RWPE1 (cell line): ENCODE measurements at regions not wholly inside any gene's neighbourhood (a gene's known extent, or its start where the extent isn't known, plus 50 kb on each side); places are given as distances from the start of the nearest gene placed in this dataset.

Experiments
- CTCF ChIA-PET: fragments of 350-600 bp; sonication (Branson Sonifier 250); formaldehyde crosslinking; extraction: SDS; loops from one replicate; lab custom pipeline; 2021; lab: Yijun Ruan, JAX
- POLR2A ChIA-PET: fragments of 400-600 bp; formaldehyde crosslinking; extraction: SDS; loops from one replicate; lab custom pipeline; 2020; ENCODE audit warnings: antibody characterized with exemption; ENCODE audit not compliant: low non-redundant PET; lab: Yijun Ruan, JAX
- DNase-seq: peaks from one replicate; pipeline ENCODE4 v3.0.0; 2012; ENCODE audit warnings: low spot score
- H3K27ac ChIP-seq: fragments of 450-650 bp; 2 replicates; pipeline ENCODE4 v1.5.1; 2017
- TF ChIP-seq, protein P1 (sequence below): fragments of 450-650 bp; conservative IDR thresholded peaks from 2 replicates; pipeline ENCODE4 v1.5.1; 2017; ENCODE audit warnings: low read depth, mild to moderate bottlenecking

- TF ChIP-seq, protein P1, sequence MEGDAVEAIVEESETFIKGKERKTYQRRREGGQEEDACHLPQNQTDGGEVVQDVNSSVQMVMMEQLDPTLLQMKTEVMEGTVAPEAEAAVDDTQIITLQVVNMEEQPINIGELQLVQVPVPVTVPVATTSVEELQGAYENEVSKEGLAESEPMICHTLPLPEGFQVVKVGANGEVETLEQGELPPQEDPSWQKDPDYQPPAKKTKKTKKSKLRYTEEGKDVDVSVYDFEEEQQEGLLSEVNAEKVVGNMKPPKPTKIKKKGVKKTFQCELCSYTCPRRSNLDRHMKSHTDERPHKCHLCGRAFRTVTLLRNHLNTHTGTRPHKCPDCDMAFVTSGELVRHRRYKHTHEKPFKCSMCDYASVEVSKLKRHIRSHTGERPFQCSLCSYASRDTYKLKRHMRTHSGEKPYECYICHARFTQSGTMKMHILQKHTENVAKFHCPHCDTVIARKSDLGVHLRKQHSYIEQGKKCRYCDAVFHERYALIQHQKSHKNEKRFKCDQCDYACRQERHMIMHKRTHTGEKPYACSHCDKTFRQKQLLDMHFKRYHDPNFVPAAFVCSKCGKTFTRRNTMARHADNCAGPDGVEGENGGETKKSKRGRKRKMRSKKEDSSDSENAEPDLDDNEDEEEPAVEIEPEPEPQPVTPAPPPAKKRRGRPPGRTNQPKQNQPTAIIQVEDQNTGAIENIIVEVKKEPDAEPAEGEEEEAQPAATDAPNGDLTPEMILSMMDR = no peak
- ChIA-PET CTCF (no interaction called here), POLR2A (no interaction called here)
- H3K27ac ChIP-seq = no peak overlapping the region
- no peak for DNase-seq
Observed at GRCh38 chr2:8498994-8499393, 182.9 kb upstream of the ID2 start.

GRCh38 chr2:8500124-8501054, 181.5 kb upstream of the ID2 start:
- CTCF ChIA-PET = no interaction called here
- no peak for DNase-seq

DNA sequence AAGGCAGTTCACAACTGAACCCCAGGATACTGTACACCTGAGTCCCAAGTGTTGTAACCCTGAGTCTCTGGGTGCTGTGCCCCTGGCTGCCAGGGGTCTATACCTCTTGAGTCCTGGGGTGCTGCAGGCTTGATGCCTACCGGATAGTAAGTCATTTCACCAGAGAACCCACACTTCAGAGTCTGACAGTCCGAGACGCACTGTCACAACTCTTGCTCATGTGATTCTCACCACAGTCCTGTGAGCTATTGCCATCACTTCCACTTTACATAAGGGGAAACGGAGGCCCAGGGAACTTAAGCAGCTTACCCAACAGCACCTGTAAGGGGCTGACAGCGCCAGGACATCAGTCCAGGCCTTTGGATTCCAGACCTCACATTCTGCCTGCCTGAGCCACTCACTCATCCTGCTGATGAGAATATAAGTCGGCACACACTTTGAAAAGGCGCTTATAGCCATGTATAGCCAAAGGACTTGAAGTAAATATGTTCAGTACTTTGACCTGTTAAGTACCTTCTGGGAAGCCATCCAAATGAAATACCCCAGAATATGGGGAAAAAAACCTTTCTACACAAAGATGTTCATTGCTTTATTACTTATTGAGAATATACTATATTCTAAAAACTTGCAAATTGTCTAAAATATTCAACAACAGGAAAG, 180.7 kb upstream of the ID2 start:
- CTCF ChIA-PET = no interaction called here
- TF ChIP-seq, protein P1 = no peak
- no peak for DNase-seq
- no peak overlapping the region for H3K27ac ChIP-seq
- POLR2A ChIA-PET = interaction anchor here (0.5 kb wide), 1 partner anchor 71 kb away, joined by 3 read pairs; no protein-coding TSS in a partner anchor

More at GRCh38 chr2:8500124-8501054, 181.5 kb upstream of the ID2 start:
- POLR2A ChIA-PET = interaction anchor here (0.5 to 0.6 kb wide), 2 partner anchors 70 to 583 kb away, joined by 3 read pairs; no protein-coding TSS in a partner anchor
- TF ChIP-seq, protein P1 = no peak
- H3K27ac ChIP-seq = no peak overlapping the region

- TF ChIP-seq, protein P1 = no peak
- no peak overlapping the region for H3K27ac ChIP-seq
- DNase-seq = no peak
- CTCF ChIA-PET = no interaction called here
- POLR2A ChIA-PET = no interaction called here
Observed at GRCh38 chr2:8502316-8502715, 179.5 kb upstream of the ID2 start.

GRCh38 chr2:8505311-8505920, 176.4 kb upstream of the ID2 start:
- CTCF ChIA-PET = no interaction called here
- POLR2A ChIA-PET = no interaction called here
- no peak for DNase-seq
- TF ChIP-seq, protein P1 = no peak
- H3K27ac ChIP-seq = no peak overlapping the region

- CTCF ChIA-PET = interaction anchor here (0.6 kb wide), 1 partner anchor 210 kb away, joined by 4 read pairs; no protein-coding TSS in a partner anchor
Observed at GRCh38 chr2:8506746-8507145, 175.1 kb upstream of the ID2 start.

More at GRCh38 chr2:8506746-8507145, 175.1 kb upstream of the ID2 start:
- POLR2A ChIA-PET = no interaction called here
- no peak overlapping the region for H3K27ac ChIP-seq
- TF ChIP-seq, protein P1 = no peak
- no peak for DNase-seq
